Umbilical cord (tissue), 1 donor: ENCODE measurements at regions not wholly inside any gene's neighbourhood (a gene's known extent, or its start where the extent isn't known, plus 50 kb on each side); places are given as distances from the start of the nearest gene placed in this dataset.

Source experiments
- DNase-seq: peaks from one replicate; pipeline ENCODE4 v3.0.0-alpha.2; 2015; ENCODE audit warnings: low spot score

DNA sequence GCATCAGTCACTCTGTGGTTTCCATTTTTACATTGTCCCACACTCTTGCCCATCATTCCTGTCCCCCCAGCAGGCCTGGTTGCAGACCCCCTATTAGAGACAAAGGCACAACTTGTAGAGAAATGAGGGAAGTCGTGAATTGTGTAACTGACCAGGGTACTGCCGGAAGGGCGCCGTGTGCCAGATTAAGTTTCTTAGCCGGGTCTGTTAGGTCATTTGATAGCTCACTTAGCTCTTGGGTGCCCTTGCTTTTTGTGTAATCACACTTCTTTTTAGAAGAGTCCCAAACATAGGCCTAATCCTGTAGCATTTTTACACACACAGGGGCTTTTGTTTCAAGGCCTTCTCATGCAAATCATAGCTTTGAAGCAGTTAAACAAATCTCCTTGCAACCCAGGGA, 87.2 kb downstream of the CTAGE1 start:
- no peak for DNase-seq

DNA sequence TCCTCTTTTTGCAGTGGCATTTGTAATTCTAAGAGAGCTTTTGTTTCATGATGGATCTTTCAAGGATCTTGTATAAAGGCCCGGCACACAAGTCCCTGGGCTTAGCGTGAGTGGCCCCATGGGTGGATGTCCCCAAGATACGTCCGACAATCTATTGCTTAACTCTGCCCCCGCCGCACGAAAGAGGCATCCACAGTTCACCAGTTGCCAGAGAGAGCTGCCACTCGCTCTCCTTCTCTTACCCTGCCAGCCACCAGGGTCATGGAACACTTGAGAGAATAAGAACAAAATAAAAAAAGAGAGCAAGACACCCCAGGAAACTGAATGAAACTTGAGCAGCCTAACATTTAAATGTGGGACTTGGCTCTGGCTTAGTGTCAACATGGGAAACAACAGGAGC, 92.3 kb downstream of the CTAGE1 start:
- no peak for DNase-seq

DNA sequence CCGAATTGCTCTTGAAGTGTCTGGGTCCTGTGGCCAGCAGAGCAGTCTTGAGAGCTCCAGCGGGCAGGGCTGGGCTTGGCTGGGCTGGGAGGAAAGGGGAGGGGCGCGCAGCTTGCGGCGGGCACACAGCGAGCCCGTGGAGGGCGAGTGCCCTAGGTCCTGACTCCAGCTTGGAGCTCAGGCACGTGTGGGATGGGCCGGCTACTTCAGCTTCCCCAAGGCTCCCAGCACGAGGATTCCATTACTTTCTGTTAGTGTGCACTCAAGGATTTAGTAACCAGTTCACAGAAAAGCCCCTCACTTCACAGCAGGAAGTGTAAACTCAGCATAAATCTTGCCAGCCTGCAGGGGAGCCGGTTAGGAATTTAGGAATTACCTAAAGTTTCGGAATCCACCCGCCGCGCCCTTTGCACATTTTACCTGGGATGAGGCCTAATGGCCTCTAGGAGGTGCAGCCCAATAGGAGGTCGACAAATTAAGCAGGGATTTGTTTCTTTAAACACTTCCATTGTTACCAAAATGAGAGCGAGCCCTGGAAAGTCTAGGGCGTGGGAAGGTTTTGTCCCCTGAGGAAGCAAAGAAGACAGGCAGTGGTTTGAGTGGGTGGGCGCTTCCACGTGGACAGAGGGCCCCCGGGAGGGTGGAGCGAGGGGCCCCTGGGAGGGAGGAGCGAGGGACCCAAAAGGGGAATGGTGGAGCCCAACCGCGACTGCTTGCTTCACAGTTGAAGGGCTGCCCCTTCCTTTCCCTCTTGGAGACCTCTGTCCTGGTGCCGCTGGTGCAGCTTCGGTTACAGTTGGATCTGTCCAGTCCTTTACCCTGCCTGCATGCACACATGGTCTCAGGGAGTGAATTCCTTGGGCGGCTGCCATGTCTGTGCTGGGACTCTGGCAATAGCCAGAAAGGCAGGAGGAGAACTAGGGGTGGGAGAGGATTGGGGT, 93.3 kb downstream of the CTAGE1 start:
- DNase-seq = peak; percentile 76

DNA sequence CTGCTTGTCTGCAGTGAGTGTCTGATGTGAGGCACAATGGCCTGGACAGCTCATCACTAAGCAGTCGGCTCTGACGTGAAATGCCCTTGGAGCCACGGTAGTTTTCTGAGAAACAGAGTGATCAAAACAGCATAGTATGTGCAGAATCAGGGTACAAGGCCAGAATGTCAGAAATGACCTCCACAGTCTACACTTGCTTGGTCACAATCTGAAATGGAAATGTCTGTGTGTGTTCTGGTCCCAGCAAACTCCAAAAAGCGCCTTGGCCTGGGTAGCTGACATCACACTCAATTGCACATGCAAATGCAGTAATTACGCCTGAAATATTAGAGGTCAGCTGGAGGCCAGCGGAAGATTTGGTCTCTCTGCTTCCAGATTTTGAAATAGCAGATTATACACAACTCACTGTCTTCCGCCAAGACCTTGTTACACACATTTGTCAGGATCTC, 95.4 kb downstream of the CTAGE1 start:
- no peak for DNase-seq

DNA sequence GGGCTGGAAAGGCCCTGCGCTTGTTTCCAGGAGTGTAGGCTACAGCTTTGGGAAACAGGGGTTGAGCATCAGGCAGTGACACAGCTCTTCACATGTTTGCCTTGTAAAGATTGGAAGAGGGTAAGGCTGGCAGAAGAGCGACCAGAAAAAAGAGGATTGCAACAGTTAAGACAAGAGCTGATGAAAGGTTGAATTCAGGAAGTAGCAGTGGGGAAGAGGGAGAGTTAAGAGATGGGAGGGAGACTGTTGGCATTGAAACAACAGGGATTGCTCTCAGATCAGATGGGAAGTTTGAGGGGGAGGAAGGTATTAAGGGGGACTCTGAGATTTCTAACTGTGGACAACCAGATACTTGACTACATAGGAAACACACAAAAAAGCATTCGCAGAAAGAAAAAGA, 96.9 kb downstream of the CTAGE1 start:
- peak; percentile 75 for DNase-seq

DNA sequence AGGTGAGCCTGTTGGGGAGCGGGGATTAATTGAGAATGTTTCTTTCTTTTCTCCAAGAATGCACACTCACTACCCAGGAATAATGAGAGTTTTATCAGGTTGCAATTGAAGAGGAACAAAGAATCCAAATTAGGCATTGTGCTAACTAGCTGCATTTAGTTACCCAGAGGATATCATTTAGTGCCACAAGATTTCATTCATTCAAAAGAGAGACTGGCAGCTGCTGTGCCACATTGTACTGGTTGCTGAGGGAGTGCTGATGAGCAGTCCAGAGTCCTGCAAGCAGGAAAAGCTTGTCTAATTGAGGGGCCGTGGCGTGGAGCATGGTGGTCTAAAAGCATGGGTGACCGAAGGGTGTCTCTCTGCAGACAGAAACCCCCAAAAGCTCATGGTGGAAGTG, 97.6 kb downstream of the CTAGE1 start:
- no peak for DNase-seq

DNA sequence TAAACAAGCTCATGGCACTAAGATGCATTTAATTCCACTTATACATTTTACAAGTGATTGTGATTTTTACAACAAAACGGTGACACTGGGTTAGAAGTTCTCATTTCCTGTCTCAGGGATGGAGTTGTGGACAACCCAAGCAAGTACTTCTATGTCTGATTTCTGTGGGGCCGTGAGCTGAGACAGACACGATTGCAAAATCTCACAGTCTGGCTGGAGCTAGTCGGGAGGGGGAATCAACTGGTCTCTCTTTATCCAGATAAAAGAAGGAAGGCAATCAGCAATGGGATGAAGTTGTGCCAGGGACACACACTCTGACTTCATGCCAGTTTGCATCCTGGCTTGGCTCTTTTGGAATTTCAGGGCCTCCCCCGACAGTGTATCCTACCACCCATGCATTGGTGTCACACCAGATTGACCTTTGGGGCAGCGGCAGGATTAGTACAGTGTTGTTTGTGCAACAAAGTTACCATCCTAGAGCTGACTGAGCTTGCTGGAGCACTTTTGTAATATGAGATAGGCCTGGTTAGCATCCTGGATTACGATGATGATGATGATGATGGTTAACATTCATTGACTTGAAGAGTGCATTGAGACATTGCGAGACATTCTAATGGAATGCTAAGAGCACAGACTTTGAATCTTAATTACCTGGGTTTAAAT, 98.8 kb downstream of the CTAGE1 start:
- DNase-seq = peak; percentile 95

DNA sequence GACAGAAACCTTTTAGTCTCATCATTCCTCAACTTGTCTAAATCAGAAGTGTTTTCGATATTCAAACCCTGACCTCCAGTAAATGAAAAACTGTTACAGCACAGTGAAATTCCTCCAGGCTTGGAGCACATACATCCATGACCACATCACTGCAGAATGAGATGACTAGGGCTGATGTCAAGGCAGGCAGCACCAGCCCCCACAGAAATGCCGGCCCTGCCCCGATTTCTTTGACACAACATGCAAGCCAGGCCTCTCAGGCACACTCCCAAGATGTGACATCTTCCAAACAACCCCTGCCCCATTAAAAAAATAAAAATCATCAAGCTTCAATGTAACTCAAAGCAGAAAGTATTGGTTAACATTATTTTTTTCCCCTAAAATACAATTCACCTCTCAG, 103.3 kb downstream of the CTAGE1 start:
- peak; percentile 92 for DNase-seq

DNA sequence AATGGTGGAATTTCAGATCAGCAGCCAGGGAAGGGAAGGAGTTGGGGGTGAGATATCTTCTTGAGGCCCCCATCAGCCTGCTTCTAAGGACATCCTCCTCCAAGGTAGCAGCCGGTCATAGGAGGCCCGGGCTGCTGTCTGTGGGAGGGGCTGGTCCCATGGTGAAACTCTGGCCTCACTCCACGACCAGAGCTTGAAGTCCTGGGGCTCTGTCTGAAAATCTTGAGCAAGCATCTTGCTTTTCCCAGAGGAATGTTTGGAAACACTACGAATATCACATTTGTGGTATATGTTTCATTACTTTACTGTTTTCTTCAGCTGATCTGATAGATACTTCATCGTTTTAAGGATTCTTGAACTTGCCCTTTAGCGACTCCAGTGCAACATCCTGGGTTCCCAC, 103.7 kb downstream of the CTAGE1 start:
- peak; percentile 67 for DNase-seq

DNA sequence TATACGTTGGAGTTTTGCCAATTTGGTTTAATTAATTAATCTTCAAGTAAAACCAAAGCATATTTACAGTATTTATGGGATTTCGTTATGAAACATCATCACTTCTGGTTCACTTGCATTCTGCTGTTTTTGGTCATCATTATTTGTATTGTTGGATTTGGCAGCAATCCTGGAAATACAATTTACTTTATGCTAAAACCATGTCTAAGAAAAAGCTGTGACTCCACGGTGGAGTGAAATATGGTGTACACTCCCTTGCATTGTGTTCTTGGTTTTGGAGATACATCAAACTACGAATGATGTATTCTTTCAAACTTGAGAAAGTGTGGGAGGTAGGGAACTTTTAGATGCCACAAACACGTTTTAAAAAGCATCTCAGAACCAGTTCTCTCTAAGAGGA, 106.4 kb downstream of the CTAGE1 start:
- no peak for DNase-seq

DNA sequence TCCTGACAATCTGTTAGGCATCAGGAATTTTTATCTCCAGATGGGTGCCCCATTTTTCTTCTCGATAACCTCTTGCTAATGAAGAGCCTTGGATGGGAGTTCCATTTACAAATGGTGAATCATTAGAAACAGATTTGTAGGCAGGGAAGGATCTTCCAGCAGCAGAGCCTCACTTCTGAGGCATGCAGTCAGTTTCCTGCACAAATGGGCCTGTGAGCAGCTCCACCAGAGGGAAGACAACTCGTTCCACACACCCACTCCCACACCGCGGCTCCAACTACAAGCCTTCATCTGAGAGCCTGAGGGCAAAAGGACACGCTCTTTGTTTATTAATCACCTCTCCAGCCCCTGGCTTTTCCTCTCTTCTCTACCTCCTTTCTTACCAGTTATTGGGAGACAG, 108.5 kb downstream of the CTAGE1 start:
- DNase-seq = peak; percentile 60

DNA sequence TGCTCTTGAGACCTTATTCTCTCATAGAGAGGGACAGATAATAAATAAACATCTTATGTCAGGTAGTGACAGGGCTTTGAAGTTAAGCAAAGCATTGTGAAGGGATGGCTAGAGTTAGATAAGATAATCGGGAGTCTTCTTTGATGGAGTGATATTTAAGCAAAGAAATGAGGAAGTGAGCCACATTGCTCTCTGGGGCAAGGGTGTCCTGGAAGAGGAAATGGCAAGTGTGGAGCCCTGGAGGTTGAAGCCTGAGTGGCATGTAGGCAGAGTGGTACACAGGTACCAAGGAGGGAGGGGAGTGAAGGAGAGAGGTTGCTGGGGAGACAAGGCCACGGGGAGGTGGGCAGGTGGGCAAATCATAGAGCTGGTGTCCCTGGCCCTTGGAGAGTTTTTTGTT, 110.2 kb downstream of the CTAGE1 start:
- DNase-seq = no peak

DNA sequence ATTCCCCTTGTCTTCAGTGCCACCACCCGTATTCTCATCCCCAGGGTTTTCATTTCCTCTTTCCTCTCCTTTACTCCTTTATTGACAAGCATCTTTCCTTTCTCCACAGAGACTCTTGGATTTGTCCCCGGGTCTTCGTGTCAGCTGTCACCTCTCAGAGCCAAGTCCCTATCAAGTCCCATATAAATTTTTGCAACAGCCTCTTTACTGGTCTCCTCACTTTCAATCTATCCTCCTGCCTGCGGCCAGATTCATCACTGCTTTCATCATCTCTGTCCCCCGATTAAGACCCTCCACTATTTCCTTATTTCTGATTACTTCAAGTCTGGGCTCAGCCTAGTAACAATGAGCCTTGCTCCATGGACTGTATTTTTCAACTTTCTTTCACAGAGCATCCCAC, 113.8 kb downstream of the CTAGE1 start:
- no peak for DNase-seq

DNA sequence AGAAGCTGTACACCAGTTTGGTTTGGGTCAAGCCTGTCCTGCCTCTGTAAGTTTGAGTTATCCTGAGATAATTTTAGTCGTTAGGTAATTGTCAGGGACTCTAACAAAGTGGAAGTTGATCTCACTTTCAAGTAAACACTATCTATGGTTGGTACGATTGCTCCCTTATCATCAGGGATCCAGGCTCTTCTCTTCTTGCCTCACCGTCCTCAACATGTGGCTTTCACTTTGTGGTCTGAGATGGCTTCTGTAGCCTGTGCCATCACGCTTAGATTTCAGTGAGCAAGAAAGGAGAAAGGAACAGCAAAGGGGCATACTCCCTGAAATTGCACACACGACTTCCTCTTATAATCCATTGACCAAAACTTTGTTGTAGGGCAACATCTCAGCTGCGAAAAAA, 115.6 kb downstream of the CTAGE1 start:
- no peak for DNase-seq

DNA sequence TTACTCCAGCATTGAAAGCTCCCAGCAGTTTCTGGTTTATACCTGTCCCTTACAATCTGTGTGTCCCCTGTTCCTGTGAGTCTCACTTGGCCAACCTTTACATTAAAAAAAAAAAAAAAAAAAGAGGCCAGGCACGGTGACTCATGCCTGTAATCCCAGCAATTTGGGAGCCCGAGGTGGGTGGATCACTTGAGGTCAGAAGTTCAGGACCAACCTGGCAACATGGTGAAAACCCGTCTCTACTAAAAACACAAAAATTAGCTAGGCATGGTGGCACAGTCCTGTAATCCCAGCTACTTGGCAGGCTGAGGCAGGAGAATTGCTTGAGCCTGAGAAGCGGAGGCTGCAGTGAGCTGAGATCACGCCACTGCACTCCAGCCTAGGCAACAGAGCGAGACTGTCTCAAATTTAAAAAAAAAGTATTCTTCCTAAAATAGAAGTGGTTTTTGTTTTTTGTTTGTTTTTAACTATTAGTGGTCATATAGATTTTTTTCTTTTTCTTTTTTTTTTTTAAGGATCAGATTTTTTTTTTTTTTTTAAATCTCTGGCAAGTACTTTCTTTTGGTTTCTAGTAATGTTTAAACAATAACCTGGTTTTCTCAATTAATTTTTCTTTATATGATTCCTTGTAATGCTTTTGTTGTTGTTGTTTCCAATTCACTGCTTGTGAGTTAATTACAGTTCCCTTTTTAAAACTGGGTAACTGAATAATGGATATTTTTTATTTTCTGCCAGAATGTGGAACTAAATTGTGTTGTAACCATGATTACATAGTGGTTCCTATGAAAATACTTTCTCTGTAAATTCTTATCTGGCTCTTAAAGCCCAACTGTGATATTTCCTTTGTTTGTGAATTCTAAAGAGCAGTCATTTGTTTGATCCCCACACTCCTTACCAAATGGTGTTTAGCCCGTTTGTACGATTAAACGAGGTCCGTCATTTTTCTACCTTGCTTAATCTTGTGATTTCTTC, 116.8 kb downstream of the CTAGE1 start:
- peak; percentile 60 for DNase-seq

DNA sequence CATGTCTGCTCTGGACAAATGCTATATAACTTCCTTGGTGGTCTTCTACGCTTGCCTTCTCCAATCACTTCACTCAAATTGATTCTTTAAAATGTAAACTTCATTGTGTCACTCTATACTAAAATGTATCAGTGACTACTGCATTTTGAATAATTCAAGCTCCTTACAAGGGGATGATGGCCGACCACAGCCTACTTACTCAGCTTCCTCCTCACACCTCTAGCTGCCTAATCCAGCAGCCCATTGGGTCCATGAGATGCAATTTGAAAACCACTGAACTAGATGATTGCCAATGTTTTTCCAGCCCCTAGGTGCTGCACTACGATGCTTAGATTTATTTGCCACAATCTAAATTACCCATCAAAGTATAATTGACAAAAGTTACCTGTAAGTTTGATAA, 120.7 kb downstream of the CTAGE1 start:
- no peak for DNase-seq

DNA sequence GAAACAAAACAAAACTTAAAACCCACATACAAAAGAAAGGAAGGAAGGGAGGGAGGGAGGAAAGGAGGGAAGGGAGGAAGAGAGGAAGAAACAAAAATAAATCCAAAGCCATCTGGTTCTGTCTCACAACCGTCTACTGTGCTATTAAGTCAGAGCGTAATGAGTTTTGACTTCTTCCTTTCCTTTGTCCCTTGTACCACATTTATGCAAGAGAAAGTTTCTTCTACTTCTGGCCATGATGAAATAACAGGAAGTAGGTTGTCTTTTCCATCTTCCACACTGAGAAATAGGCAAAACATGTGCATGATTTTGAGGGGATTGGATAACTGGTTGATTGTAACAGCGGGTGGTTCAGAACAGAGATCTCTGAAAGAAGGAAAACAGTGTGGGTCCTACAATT, 121.4 kb downstream of the CTAGE1 start:
- no peak for DNase-seq

DNA sequence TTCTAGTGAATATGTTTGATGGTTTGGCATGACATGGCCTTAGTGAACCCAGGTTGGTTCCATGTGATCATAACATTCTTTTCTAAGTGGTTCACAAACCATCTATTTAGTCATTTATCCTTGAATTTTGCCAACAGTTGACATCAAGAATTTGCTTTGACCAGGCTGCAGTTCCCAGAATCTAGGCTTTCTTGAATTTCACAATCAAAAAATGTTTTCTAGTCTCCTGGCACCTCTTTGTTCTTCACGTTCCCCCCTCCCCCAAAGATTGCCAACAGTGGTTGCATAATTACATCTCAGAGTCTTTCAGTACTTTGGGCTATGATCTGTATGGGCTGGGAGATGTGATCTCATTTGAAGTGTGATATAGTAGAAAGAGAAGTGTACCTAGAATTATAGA, 124.0 kb downstream of the GATA6 start:
- DNase-seq = no peak

DNA sequence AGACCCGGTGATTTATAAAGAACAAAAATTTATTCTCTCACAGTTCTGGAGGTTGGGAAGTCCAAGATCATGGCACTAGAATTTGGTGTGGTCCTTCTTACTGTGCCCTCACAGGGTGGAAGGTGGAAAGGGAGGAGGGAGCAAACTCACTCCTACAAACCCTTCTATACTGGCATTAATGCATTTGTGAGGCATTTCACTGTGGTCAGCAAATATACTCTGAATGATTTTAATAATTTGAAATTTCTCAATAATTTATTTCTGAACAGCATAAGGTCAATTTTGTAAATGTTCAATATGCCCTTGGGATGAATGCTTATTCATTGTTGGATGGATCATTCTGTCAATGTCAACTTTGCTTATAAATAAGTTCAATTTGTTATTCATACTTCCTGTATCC, 120.6 kb downstream of the GATA6 start:
- no peak for DNase-seq

DNA sequence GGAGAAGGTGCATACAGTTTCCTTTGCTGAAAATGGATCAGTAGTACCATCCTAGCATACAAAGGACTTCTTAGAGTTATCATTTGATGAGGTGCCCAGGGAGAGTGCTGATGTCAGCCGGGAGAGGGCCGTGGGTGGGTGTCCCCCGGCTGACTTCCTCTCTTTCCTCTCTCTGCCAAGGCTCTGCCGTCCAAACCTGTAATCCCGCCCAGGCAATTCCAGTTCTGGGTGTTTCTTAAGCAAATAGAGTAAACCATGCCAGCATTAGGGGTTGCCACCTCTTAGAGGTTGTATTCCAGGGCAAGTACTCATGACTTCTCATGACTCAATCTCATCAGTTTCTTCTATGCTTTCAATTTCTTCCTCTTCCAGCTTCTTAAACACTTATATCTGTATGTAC, 117.2 kb downstream of the GATA6 start:
- no peak for DNase-seq

DNA sequence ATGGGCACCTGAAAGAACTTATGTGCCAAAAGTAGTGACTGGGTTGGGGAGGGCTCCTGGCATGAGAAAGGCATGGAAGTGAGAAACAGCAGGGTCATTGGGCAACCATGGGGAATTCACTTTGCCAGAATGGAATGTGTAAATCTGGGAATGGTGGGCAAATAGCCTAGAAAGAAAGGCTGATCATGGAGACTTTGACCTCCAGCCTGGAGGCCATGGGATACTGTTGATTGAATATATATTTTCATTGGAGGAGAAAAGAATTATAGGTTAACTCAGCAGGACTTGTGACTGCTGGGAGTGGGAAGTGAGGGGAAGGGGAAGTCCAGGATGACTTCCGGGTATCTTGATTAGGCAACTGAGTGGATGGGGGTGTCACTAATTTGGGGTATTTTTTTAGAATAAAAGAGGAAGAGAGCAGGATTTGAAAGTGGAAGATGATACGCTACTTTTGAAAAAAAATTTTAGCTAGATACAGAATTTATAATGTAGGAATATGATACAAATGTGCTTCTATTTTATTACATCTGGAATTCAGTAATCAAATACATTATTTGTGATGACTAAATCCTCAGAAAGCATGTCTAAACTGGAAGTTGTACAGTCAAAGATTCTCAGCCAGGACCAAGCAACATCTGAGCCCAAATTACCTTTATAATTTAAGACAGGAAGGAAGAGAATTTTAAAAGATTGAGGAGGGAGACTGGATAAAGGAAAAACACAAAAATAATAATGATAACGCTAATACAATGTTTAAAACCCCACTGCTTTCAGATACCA, 116.2 kb downstream of the GATA6 start:
- no peak for DNase-seq
